ENCODE measurements at regions not wholly inside any gene's neighbourhood (a gene's known extent, or its start where the extent isn't known, plus 50 kb on each side); places are given as distances from the start of the nearest gene placed in this dataset.

GRCh38 chr9:115601434-115601833 lies 483.5 kb upstream of the TNC start:
- no peak for DNase-seq (ENCODE audit: low read depth, low spot score)
- Histone ChIP-seq H3K4me3 (ENCODE audit: low read depth in 2 of 2, low read length in 2 of 2) (no peak overlapping the region), H3K9me3 (ENCODE audit: control insufficient read depth, insufficient read depth, low read depth, low read length) (no peaks in the 10 kb centered on the region), H3K27ac (ENCODE audit: low read length) (no peak overlapping the region; the same call in 1 of the 2 replicates), H3K4me1 (ENCODE audit: control insufficient read depth, insufficient read depth, low read length) (0 out of 2 replicates have a peak, but pooled peaks cover 8% of the 10 kb centered on the region), H3K27me3 (ENCODE audit: control insufficient read depth, insufficient read depth, low read length) (no peaks in the 10 kb centered on the region), H3K36me3 (ENCODE audit: control insufficient read depth, insufficient read depth, low read length) (no peaks in the 10 kb centered on the region)
- no TSS peak for BruUV-seq (replicated peaks)
- ChIA-PET CTCF (no interaction called here), POLR2A (no interaction called here)
- ATAC-seq = no peak
- TF ChIP-seq TCF7L2 (IDR thresholded peaks at IDR 0.05; ENCODE audit: low read depth, low read length) = no peak
- TF ChIP-seq SIN3A (IDR thresholded peaks at IDR 0.05; ENCODE audit: borderline replicate concordance, insufficient read depth, low read depth, low read length) = no peak
- TF ChIP-seq POLR2AphosphoS5 (IDR thresholded peaks at IDR 0.05; ENCODE audit: low read depth, low read length) = no peak
- TF ChIP-seq, protein P1, sequence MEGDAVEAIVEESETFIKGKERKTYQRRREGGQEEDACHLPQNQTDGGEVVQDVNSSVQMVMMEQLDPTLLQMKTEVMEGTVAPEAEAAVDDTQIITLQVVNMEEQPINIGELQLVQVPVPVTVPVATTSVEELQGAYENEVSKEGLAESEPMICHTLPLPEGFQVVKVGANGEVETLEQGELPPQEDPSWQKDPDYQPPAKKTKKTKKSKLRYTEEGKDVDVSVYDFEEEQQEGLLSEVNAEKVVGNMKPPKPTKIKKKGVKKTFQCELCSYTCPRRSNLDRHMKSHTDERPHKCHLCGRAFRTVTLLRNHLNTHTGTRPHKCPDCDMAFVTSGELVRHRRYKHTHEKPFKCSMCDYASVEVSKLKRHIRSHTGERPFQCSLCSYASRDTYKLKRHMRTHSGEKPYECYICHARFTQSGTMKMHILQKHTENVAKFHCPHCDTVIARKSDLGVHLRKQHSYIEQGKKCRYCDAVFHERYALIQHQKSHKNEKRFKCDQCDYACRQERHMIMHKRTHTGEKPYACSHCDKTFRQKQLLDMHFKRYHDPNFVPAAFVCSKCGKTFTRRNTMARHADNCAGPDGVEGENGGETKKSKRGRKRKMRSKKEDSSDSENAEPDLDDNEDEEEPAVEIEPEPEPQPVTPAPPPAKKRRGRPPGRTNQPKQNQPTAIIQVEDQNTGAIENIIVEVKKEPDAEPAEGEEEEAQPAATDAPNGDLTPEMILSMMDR (IDR thresholded peaks at IDR 0.05) = no peak
- TF ChIP-seq REST (IDR thresholded peaks at IDR 0.05; ENCODE audit: insufficient read depth in 1 of 2, low read depth in 2 of 2, low read length in 1 of 2) = no peak
- intact Hi-C loops (cut with micrococcal nuclease; ENCODE audit: unreplicated experiment) (no loop called here), in situ Hi-C loops (cut with HindIII; ENCODE audit: low pct_unique_long_range_greater_than_20kb, low sequenced_read_pairs) (no loop called here)

DNA sequence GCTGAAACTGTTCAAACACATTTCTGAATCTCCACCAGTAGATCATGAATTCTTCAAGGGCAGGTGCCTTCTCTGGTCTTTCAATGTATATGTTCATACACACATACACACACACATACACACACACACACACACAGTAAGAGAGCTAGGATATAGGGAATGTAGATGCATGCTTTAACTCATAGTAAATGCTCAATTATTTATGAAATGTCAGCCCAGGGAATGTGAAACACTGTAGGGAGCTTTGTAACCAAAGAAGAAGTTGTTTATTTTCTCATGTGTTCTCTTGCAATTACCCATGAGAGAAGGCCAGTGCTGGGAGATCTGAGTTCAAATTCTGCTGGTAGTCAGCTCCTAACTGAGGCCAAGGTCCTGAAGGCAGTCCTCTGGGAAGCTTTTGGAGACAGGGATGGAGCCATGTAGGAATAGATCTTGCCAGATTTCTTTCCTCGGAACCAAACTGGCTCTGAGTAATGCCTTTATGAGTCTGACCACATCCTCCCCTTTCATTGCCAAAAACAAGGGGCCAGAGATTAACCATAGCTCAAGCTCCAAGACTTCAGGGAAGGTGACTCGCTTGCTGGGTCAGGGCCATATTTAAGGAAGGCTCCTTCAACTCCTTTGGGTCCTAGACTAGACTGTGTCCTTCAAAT lies 487.0 kb upstream of the TNC start:
- ChIA-PET CTCF (no interaction called here), POLR2A (no interaction called here)
- TF ChIP-seq SIN3A (IDR thresholded peaks at IDR 0.05; ENCODE audit: borderline replicate concordance, insufficient read depth, low read depth, low read length) = no peak
- Histone ChIP-seq H3K27ac (ENCODE audit: low read length) (no peak overlapping the region; the same call in 1 of the 2 replicates), H3K9me3 (ENCODE audit: control insufficient read depth, insufficient read depth, low read depth, low read length) (no peaks in the 10 kb centered on the region), H3K4me3 (ENCODE audit: low read depth in 2 of 2, low read length in 2 of 2) (no peak overlapping the region), H3K36me3 (ENCODE audit: control insufficient read depth, insufficient read depth, low read length) (no peaks in the 10 kb centered on the region), H3K4me1 (ENCODE audit: control insufficient read depth, insufficient read depth, low read length) (no peaks in the 10 kb centered on the region), H3K27me3 (ENCODE audit: control insufficient read depth, insufficient read depth, low read length) (no peaks in the 10 kb centered on the region)
- ATAC-seq = peak; percentile 56; the same call in 1 of the 2 replicates
- DNase-seq (ENCODE audit: low read depth, low spot score) = no peak
- in situ Hi-C loops (cut with HindIII; ENCODE audit: low pct_unique_long_range_greater_than_20kb, low sequenced_read_pairs) = no loop called here
- no TSS peak for BruUV-seq (replicated peaks)
- intact Hi-C loops (cut with micrococcal nuclease; ENCODE audit: unreplicated experiment) = no loop called here

DNA sequence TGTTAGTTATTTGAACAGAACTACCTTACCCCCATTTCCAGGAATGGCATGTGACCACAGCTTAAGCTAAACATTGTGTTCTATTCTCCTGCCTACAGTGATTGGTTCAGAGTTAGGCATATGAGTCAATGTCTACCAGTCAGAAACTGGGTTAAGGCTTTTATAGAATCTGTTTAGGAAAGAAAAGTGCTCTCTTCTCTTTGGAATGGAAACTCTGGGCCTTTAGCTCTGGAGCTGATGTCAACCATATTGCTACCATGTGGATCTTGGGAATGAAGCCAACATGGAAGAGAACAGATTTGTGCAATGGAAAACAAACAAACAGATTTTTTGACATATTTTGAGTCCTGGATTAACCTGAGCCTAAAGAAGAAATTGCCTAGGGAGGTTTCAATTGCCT lies 488.9 kb upstream of the TNC start:
- CTCF ChIA-PET = no interaction called here
- H3K4me1 ChIP-seq (ENCODE audit: control insufficient read depth, insufficient read depth, low read length) = no peaks in the 10 kb centered on the region
- no peaks in the 10 kb centered on the region for H3K36me3 ChIP-seq (ENCODE audit: control insufficient read depth, insufficient read depth, low read length)
- BruUV-seq (replicated peaks) = no TSS peak
- H3K27ac ChIP-seq (ENCODE audit: low read length) = no peak overlapping the region; the same call in 1 of the 2 replicates
- POLR2A ChIA-PET = no interaction called here
- H3K4me3 ChIP-seq (ENCODE audit: low read depth in 2 of 2, low read length in 2 of 2) = no peak overlapping the region
- in situ Hi-C loops (cut with HindIII; ENCODE audit: low pct_unique_long_range_greater_than_20kb, low sequenced_read_pairs) = no loop called here
- ATAC-seq (no peak), DNase-seq (ENCODE audit: low read depth, low spot score) (no peak)
- intact Hi-C loops (cut with micrococcal nuclease; ENCODE audit: unreplicated experiment) = no loop called here
- H3K9me3 ChIP-seq (ENCODE audit: control insufficient read depth, insufficient read depth, low read depth, low read length) = no peaks in the 10 kb centered on the region
- no peak for TF ChIP-seq SIN3A (IDR thresholded peaks at IDR 0.05; ENCODE audit: borderline replicate concordance, insufficient read depth, low read depth, low read length)
- no peaks in the 10 kb centered on the region for H3K27me3 ChIP-seq (ENCODE audit: control insufficient read depth, insufficient read depth, low read length)
